Adrenal gland (tissue), 5 donors: ENCODE measurements at regions not wholly inside any gene's neighbourhood (a gene's known extent, or its start where the extent isn't known, plus 50 kb on each side); places are given as distances from the start of the nearest gene placed in this dataset.

Source experiments
- POLR2A ChIP-seq, 2 donors: fragments of 450-650 bp; IDR thresholded peaks; one replicate each; pipeline ENCODE4 v1.6.1; 2017; ENCODE audit warnings: antibody characterized with exemption in 2 of 2, mild to moderate bottlenecking in 2 of 2, moderate library complexity in 1 of 2
- TF ChIP-seq, protein P1 (sequence below), 6 experiments: fragments of 450-650 bp in 4 of 6; fragments of 200-600 bp in 2 of 6; sonication (generic) in 1 of 6; IDR thresholded peaks; 1 replicate in 5 of 6; 2 replicates in 1 of 6; pipeline versions ENCODE4 v1.5.1 to v1.8.0; 2016 to 2021; ENCODE audit warnings: antibody characterized with exemption in 6 of 6, mild to moderate bottlenecking in 2 of 6, moderate library complexity in 1 of 6
- donor health status: DM: no; HTN: no; CAD: no.

DNA sequence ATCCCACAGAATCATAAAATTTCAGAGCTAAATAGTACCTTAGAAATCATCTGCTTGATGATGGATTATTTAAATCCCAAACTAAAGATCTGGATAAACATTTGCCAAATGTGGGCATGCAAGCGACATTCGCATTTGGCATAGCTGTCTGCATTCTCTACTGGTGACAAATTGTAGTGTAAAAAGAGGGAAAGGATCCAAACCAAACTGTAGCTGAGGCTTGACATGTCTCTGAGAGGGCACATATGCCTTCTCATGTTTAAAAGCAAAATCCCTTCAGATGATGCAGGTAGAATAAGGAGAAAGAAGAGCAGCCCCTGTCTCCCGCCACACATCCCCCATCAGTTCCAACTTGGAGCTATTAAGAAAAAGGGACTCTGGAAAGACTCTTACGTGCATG lies 257.5 kb upstream of the MTNR1B start:
- no peak for TF ChIP-seq POLR2A (IDR thresholded peaks at IDR 0.05)
- TF ChIP-seq, protein P1, sequence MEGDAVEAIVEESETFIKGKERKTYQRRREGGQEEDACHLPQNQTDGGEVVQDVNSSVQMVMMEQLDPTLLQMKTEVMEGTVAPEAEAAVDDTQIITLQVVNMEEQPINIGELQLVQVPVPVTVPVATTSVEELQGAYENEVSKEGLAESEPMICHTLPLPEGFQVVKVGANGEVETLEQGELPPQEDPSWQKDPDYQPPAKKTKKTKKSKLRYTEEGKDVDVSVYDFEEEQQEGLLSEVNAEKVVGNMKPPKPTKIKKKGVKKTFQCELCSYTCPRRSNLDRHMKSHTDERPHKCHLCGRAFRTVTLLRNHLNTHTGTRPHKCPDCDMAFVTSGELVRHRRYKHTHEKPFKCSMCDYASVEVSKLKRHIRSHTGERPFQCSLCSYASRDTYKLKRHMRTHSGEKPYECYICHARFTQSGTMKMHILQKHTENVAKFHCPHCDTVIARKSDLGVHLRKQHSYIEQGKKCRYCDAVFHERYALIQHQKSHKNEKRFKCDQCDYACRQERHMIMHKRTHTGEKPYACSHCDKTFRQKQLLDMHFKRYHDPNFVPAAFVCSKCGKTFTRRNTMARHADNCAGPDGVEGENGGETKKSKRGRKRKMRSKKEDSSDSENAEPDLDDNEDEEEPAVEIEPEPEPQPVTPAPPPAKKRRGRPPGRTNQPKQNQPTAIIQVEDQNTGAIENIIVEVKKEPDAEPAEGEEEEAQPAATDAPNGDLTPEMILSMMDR (IDR thresholded peaks at IDR 0.05) = no peak
